Natural killer cell (primary cell): ENCODE measurements at regions not wholly inside any gene's neighbourhood (a gene's known extent, or its start where the extent isn't known, plus 50 kb on each side); places are given as distances from the start of the nearest gene placed in this dataset.

ENCODE experiments used
- ATAC-seq, 3 donors: fragments of 150-1000 bp in 2 of 3; fragments of 200-7000 bp in 1 of 3; cut with Tn5 transposase; 1 replicate in 1 of 3; 2 replicates in 2 of 3; pipeline ENCODE4 v1.10.0; 2021; ENCODE audit warnings: mild to moderate bottlenecking in 2 of 3, moderate library complexity in 2 of 3
- DNase-seq, 2 donors: peaks; one replicate each; pipeline versions ENCODE4 v3.0.0 to v3.0.0-alpha.2; 2013 to 2021; ENCODE audit warnings: mixed read lengths in 1 of 2
- H3K27ac ChIP-seq: one replicate; pipeline ENCODE4 v1.5.1; 2013; ENCODE audit warnings: mild to moderate bottlenecking, low read length
- H3K27me3 ChIP-seq: one replicate; pipeline ENCODE4 v1.6.1; 2013; ENCODE audit warnings: low read length; ENCODE audit not compliant: control insufficient read depth, insufficient read depth
- H3K36me3 ChIP-seq: one replicate; pipeline ENCODE4 v1.6.1; 2013; ENCODE audit warnings: low read length; ENCODE audit not compliant: control insufficient read depth, insufficient read depth
- H3K4me1 ChIP-seq: one replicate; pipeline ENCODE4 v1.6.1; 2013; ENCODE audit warnings: low read length; ENCODE audit not compliant: control insufficient read depth, insufficient read depth
- H3K4me3 ChIP-seq: one replicate; pipeline ENCODE4 v1.5.1; 2013; ENCODE audit warnings: low read length
- H3K9me3 ChIP-seq: one replicate; pipeline ENCODE4 v1.6.1; 2013; ENCODE audit warnings: low read length; ENCODE audit not compliant: control insufficient read depth, insufficient read depth
- H3K27ac Mint-ChIP-seq, 2 donors: one replicate each; pipeline ENCODE4 v1.8.0; 2022; ENCODE audit warnings: mild to moderate bottlenecking in 2 of 2, mixed read lengths in 2 of 2, moderate library complexity in 1 of 2
- H3K27me3 Mint-ChIP-seq, 2 donors: one replicate each; pipeline ENCODE4 v1.8.0; 2022; ENCODE audit warnings: low read depth in 2 of 2, mixed read lengths in 2 of 2
- H3K36me3 Mint-ChIP-seq: one replicate; pipeline ENCODE4 v1.8.0; 2022; ENCODE audit warnings: mixed read lengths
- H3K4me1 Mint-ChIP-seq, 2 donors: one replicate each; pipeline ENCODE4 v1.8.0; 2022; ENCODE audit warnings: mixed read lengths in 2 of 2
- H3K4me3 Mint-ChIP-seq: one replicate; pipeline ENCODE4 v1.8.0; 2022; ENCODE audit warnings: mild to moderate bottlenecking, moderate library complexity, mixed read lengths
- H3K9me3 Mint-ChIP-seq, 2 donors: one replicate each; pipeline ENCODE4 v1.8.0; 2022; ENCODE audit warnings: mixed read lengths in 2 of 2
- CTCF ChIP-seq: fragments of 200-600 bp; IDR thresholded peaks from one replicate; pipeline ENCODE4 v1.8.0; 2022; ENCODE audit warnings: antibody characterized with exemption
- WGBS: methylation state at CpG from one replicate; pipeline ENCODE4 v1.1.7; 2013; ENCODE audit warnings: missing lambda C conversion rate; ENCODE audit not compliant: insufficient coverage; 5-methylcytosine and 5-hydroxymethylcytosine counted together
- intact Hi-C: fragments of 100-400 bp; cut with micrococcal nuclease; formaldehyde crosslinking; loops from one replicate; pipeline ENCODE4 v1.14.2; 2022

DNA sequence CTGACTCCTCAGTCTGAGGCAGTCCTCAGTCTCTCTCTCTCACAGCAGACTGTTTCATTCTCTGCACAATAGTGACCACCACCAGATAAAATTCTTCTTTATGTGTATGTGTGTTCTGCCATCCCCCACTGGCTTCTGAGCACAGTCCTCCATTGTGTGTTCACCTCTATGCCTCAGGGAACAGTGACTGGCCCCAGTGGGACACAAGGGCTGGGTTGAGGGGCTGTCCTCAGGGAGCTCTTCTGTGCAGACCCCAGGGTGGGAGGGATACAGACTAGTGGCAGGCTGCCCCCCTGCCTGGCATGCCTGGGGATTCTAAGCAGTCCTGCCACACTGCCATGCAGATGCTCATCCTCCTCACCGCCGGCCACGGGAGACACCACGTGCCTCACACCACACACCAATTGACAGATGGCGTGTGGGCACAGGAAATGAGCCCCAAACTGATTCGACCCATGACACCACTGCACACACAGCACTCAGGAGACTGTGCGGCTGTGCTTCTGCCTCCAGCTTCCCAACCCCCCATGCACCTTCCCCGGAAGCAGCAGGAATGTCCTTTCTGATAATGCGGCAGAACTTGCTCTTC, 237.6 kb upstream of the CHRNA7 start:
- Histone ChIP-seq H3K4me1 (no peaks in the 10 kb centered on the region), H3K27ac (no peak overlapping the region), H3K27me3 (no peaks in the 10 kb centered on the region), H3K9me3 (no peaks in the 10 kb centered on the region), H3K36me3 (no peaks in the 10 kb centered on the region), H3K4me3 (no peak overlapping the region)
- ATAC-seq: no peak
- H3K4me1 Mint-ChIP-seq: no peaks in the 10 kb centered on the region
- H3K27me3 Mint-ChIP-seq: peaks cover 14 to 16% of the 10 kb centered on the region in 2 donors
- H3K4me3 Mint-ChIP-seq: no peak overlapping the region
- no peak for TF ChIP-seq CTCF
- DNase-seq: no peak
- WGBS: 88% methylated on average over 9 of the region's 9 CpGs
- no peaks in the 10 kb centered on the region for H3K36me3 Mint-ChIP-seq
- no peak overlapping the region for H3K27ac Mint-ChIP-seq
- H3K9me3 Mint-ChIP-seq: no peaks in the 10 kb centered on the region
- intact Hi-C loops: no loop called here

GRCh38 chr15:31799319-31799714, 231.0 kb upstream of the CHRNA7 start:
- Mint-ChIP-seq H3K27me3 (peaks cover 3 to 11% of the 10 kb centered on the region in 2 donors), H3K4me3 (no peak overlapping the region), H3K4me1 (no peaks in the 10 kb centered on the region), H3K36me3 (no peaks in the 10 kb centered on the region), H3K27ac (no peak overlapping the region), H3K9me3 (no peaks in the 10 kb centered on the region)
- 70% methylated on average over 1 of the region's 1 CpG for WGBS
- Histone ChIP-seq H3K27me3 (no peaks in the 10 kb centered on the region), H3K4me3 (no peak overlapping the region), H3K9me3 (no peaks in the 10 kb centered on the region), H3K4me1 (no peaks in the 10 kb centered on the region), H3K36me3 (no peaks in the 10 kb centered on the region), H3K27ac (no peak overlapping the region)
- ATAC-seq (no peak), DNase-seq (no peak)
- intact Hi-C loops: no loop called here
- TF ChIP-seq CTCF: no peak

- Histone ChIP-seq H3K4me1 (no peaks in the 10 kb centered on the region), H3K4me3 (no peak overlapping the region), H3K36me3 (no peaks in the 10 kb centered on the region), H3K9me3 (no peaks in the 10 kb centered on the region), H3K27ac (no peak overlapping the region), H3K27me3 (no peaks in the 10 kb centered on the region)
- no peak for TF ChIP-seq CTCF
- DNase-seq (no peak), ATAC-seq (no peak)
- Mint-ChIP-seq H3K36me3 (no peaks in the 10 kb centered on the region), H3K9me3 (no peaks in the 10 kb centered on the region), H3K4me3 (no peak overlapping the region), H3K27ac (no peak overlapping the region), H3K4me1 (no peaks in the 10 kb centered on the region), H3K27me3 (peaks cover 3 to 11% of the 10 kb centered on the region in 2 donors)
- intact Hi-C loops: no loop called here
- 83% methylated on average over 7 of the region's 7 CpGs for WGBS
These were observed 230.5 kb upstream of the CHRNA7 start for GRCh38 chr15:31799715-31800321.

GRCh38 chr15:31801152-31801551, 229.2 kb upstream of the CHRNA7 start:
- no peak overlapping the region for H3K27ac ChIP-seq
- no peak for TF ChIP-seq CTCF
- no peaks in the 10 kb centered on the region for H3K36me3 Mint-ChIP-seq
- intact Hi-C loops: no loop called here
- no peak overlapping the region for H3K4me3 Mint-ChIP-seq
- ATAC-seq (no peak), DNase-seq (no peak)
- H3K27me3 Mint-ChIP-seq: peaks cover 3 to 9% of the 10 kb centered on the region in 2 donors
- H3K27ac Mint-ChIP-seq: no peak overlapping the region
- H3K4me1 ChIP-seq: no peaks in the 10 kb centered on the region
- H3K27me3 ChIP-seq: no peaks in the 10 kb centered on the region
- WGBS: 82% methylated on average over 5 of the region's 5 CpGs
- H3K9me3 ChIP-seq: no peaks in the 10 kb centered on the region
- no peaks in the 10 kb centered on the region for H3K36me3 ChIP-seq
- no peaks in the 10 kb centered on the region for H3K9me3 Mint-ChIP-seq
- no peaks in the 10 kb centered on the region for H3K4me1 Mint-ChIP-seq
- no peak overlapping the region for H3K4me3 ChIP-seq
